GM10266 (cell line): ENCODE measurements at regions not wholly inside any gene's neighbourhood (a gene's known extent, or its start where the extent isn't known, plus 50 kb on each side); places are given as distances from the start of the nearest gene placed in this dataset.
"Not testable (repeated sequence)": the region's sequence is repeated elsewhere in the genome, so short reads cannot be mapped to it uniquely, and the experiment has no call there.

Experiments used
- DNase-seq: peaks from one replicate; pipeline ENCODE4 v3.0.0; 2012; ENCODE audit errors: extremely low spot score
- TF ChIP-seq, protein P1 (sequence below): IDR thresholded peaks from 2 replicates; pipeline ENCODE4 v1.5.1; 2012; ENCODE audit warnings: mild to moderate bottlenecking, low read depth; ENCODE audit not compliant: control insufficient read depth, insufficient read depth; ENCODE audit errors: missing control alignments

DNA sequence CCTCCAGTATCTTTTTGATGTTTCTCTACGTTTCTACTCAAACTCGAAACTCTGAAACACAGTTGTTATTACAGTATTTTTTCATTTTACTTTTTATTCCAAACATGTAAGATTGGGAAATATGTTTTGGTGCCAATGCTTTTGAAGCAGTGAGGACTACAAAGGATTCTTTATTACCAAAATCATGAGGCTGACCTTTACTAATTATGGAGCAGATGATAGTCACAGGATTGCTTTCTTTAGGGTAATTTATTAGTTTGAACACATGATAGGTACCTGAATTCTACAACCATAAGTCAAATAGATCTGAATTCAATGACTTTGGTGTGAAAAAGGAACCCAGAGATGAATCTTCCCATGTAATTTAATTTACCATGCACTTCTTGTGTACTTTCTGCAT, 2015.1 kb upstream of the C9orf72 start:
- TF ChIP-seq, protein P1, sequence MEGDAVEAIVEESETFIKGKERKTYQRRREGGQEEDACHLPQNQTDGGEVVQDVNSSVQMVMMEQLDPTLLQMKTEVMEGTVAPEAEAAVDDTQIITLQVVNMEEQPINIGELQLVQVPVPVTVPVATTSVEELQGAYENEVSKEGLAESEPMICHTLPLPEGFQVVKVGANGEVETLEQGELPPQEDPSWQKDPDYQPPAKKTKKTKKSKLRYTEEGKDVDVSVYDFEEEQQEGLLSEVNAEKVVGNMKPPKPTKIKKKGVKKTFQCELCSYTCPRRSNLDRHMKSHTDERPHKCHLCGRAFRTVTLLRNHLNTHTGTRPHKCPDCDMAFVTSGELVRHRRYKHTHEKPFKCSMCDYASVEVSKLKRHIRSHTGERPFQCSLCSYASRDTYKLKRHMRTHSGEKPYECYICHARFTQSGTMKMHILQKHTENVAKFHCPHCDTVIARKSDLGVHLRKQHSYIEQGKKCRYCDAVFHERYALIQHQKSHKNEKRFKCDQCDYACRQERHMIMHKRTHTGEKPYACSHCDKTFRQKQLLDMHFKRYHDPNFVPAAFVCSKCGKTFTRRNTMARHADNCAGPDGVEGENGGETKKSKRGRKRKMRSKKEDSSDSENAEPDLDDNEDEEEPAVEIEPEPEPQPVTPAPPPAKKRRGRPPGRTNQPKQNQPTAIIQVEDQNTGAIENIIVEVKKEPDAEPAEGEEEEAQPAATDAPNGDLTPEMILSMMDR: no peak
- no peak for DNase-seq

DNA sequence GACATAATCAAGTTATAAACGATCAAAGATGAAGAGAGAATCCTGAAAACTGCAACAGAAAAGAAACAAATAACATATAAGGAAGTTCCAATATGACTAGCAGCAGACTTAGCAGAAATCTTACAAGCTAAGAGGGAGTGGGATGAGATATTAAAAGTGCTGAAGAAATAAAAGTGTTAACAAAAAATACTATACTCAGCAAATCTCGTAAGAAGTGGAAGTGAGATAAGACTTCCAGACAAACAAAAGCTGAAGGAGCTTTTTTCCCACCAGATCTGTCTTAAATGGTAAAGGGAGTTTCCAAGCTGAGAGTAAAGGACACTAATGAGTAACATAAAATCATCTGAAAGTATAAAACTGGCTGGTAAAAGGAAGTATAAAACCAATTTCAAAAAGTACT, 2036.0 kb upstream of the C9orf72 start:
- TF ChIP-seq, protein P1: no peak
- DNase-seq: no peak

DNA sequence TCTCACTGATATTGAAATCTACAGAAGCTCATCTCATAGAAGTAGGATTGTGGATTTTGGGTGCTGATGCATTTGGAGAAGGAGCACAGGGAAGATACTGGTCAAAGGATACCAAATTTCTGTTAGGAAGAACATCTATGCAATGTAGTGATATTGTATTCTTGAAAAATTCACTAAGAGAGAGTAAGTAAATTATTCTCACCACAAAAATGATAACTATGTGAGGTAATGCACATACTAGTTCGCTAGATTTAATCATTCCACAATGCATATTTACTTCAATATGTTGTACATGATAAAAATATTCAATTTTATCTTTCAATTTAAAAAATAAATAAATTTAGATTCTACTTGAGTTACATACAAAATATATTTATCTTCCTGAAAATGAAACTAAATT, 2040.5 kb upstream of the C9orf72 start:
- DNase-seq: no peak
- TF ChIP-seq, protein P1: no peak

GRCh38 chr9:29616844-29617243, 2043.6 kb upstream of the C9orf72 start:
- TF ChIP-seq, protein P1: no peak
- no peak for DNase-seq

GRCh38 chr9:29625292-29625731, 2052.0 kb upstream of the C9orf72 start:
- no peak for DNase-seq
- TF ChIP-seq, protein P1: no peak

DNA sequence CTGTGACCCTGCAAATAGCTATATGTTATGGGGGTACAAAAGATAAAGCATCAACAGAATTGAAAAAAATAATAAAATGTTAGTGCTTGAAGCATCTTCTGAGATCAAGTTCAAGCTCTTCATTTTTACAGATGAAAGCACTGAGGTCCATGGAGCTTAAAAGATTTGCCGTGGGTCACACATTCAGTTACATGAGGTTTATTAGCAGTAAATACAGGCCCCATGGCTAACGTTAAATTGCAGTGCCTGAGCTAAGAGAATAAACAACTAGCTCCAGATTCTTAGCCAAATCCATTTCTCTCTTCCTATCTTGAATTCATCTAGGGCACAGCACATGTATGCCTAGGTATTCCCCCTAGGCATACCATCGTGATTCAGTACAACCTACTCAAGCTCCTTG, 2052.7 kb upstream of the C9orf72 start:
- TF ChIP-seq, protein P1: no peak
- DNase-seq: no peak

- DNase-seq: not testable (repeated sequence)
Measured at GRCh38 chr9:29628856-29629255, 2055.6 kb upstream of the C9orf72 start.

- no peak for DNase-seq
- TF ChIP-seq, protein P1: no peak
Measured at GRCh38 chr9:29637471-29638237, 2064.4 kb upstream of the C9orf72 start.
